Liver (tissue), 8 donors: ENCODE measurements at regions not wholly inside any gene's neighbourhood (a gene's known extent, or its start where the extent isn't known, plus 50 kb on each side); places are given as distances from the start of the nearest gene placed in this dataset.

Experiments
- DNase-seq: peaks from one replicate; pipeline ENCODE4 v3.0.0-alpha.2; 2017; ENCODE audit warnings: low spot score
- H3K27ac ChIP-seq, 2 donors: one replicate each; pipeline ENCODE4 v1.7.0; 2013; ENCODE audit warnings: inconsistent platforms in 2 of 2, low read length in 2 of 2, control low read depth in 1 of 2, low read depth in 1 of 2, mild to moderate bottlenecking in 1 of 2
- H3K27me3 ChIP-seq, 4 donors: one replicate each; pipeline versions ENCODE4 v1.6.1 to v1.7.0; 2013; ENCODE audit warnings: low read length in 3 of 4, inconsistent platforms in 1 of 4, mild to moderate bottlenecking in 1 of 4, moderate library complexity in 1 of 4; ENCODE audit not compliant: control insufficient read depth in 4 of 4, insufficient read depth in 4 of 4
- H3K36me3 ChIP-seq, 4 donors: one replicate each; pipeline versions ENCODE4 v1.6.1 to v1.7.0; 2013; ENCODE audit warnings: low read length in 3 of 4, mild to moderate bottlenecking in 3 of 4, low read depth in 1 of 4, moderate library complexity in 1 of 4; ENCODE audit not compliant: control insufficient read depth in 4 of 4, insufficient read depth in 3 of 4
- H3K4me1 ChIP-seq, 4 donors: one replicate each; pipeline versions ENCODE4 v1.6.1 to v1.7.0; 2013; ENCODE audit warnings: low read length in 3 of 4, mild to moderate bottlenecking in 3 of 4, moderate library complexity in 1 of 4; ENCODE audit not compliant: control insufficient read depth in 4 of 4, insufficient read depth in 4 of 4
- H3K4me3 ChIP-seq, 3 donors: one replicate each; pipeline versions ENCODE4 v1.6.1 to v1.7.0; 2013; ENCODE audit warnings: low read length in 3 of 3, control low read depth in 1 of 3, low read depth in 1 of 3, mild to moderate bottlenecking in 1 of 3
- H3K9ac ChIP-seq, 2 donors: one replicate each; pipeline ENCODE4 v1.7.0; 2013; ENCODE audit warnings: low read length in 2 of 2, mild to moderate bottlenecking in 2 of 2, moderate library complexity in 2 of 2, control low read depth in 1 of 2, low read depth in 1 of 2
- H3K9me3 ChIP-seq, 4 donors: one replicate each; pipeline versions ENCODE4 v1.6.1 to v1.7.0; 2013; ENCODE audit warnings: low read length in 3 of 4; ENCODE audit not compliant: control insufficient read depth in 4 of 4
- ATF3 ChIP-seq: IDR thresholded peaks from 2 replicates; pipeline ENCODE4 v1.6.1; 2016; ENCODE audit warnings: antibody characterized with exemption
- CTCF ChIP-seq: fragments of 150-350 bp; IDR thresholded peaks from 2 replicates; pipeline ENCODE4 v1.5.1; 2017; ENCODE audit warnings: improper control_type of control experiment, low read depth, low read length; ENCODE audit not compliant: missing input control
- EGR1 ChIP-seq, 2 donors: IDR thresholded peaks; 2 replicates each; pipeline ENCODE4 v1.6.1; 2016 to 2018; ENCODE audit warnings: antibody characterized with exemption in 2 of 2, low read depth in 2 of 2
- FOXA1 ChIP-seq: IDR thresholded peaks from 2 replicates; pipeline ENCODE4 v1.6.1; 2016; ENCODE audit warnings: antibody characterized with exemption
- FOXA2 ChIP-seq: IDR thresholded peaks from 2 replicates; pipeline ENCODE4 v1.6.1; 2016; ENCODE audit warnings: antibody characterized with exemption
- GABPA ChIP-seq, 2 donors: IDR thresholded peaks in 1 of 2; conservative IDR thresholded peaks in 1 of 2; 2 replicates each; pipeline ENCODE4 v1.6.1; 2016; ENCODE audit warnings: antibody characterized with exemption in 2 of 2, mild to moderate bottlenecking in 1 of 2, moderate library complexity in 1 of 2
- HNF4A ChIP-seq, 2 donors: conservative IDR thresholded peaks; 2 replicates each; pipeline ENCODE4 v1.6.1; 2016; ENCODE audit warnings: antibody characterized with exemption in 2 of 2, mild to moderate bottlenecking in 2 of 2
- HNF4G ChIP-seq: IDR thresholded peaks from 2 replicates; pipeline ENCODE4 v1.6.1; 2016; ENCODE audit warnings: antibody characterized with exemption
- JUND ChIP-seq, 2 donors: IDR thresholded peaks; 2 replicates each; pipeline ENCODE4 v1.6.1; 2016; ENCODE audit warnings: antibody characterized with exemption in 2 of 2
- MAX ChIP-seq: IDR thresholded peaks from 2 replicates; pipeline ENCODE4 v1.6.1; 2016; ENCODE audit warnings: antibody characterized with exemption
- NR2F2 ChIP-seq: IDR thresholded peaks from 2 replicates; pipeline ENCODE4 v1.6.1; 2016; ENCODE audit warnings: antibody characterized with exemption
- REST ChIP-seq: IDR thresholded peaks from 2 replicates; pipeline ENCODE4 v1.6.1; 2016; ENCODE audit warnings: antibody characterized with exemption, mild to moderate bottlenecking
- RXRA ChIP-seq, 2 donors: IDR thresholded peaks; 2 replicates each; pipeline ENCODE4 v1.6.1; 2017 to 2018; ENCODE audit warnings: antibody characterized with exemption in 2 of 2, mild to moderate bottlenecking in 1 of 2
- SP1 ChIP-seq: IDR thresholded peaks from 2 replicates; pipeline ENCODE4 v1.6.1; 2018; ENCODE audit warnings: antibody characterized with exemption, mild to moderate bottlenecking
- TAF1 ChIP-seq: conservative IDR thresholded peaks from 2 replicates; pipeline ENCODE4 v1.6.1; 2016; ENCODE audit warnings: antibody characterized with exemption, mild to moderate bottlenecking
- ZBTB33 ChIP-seq: IDR thresholded peaks from 2 replicates; pipeline ENCODE4 v1.6.1; 2016; ENCODE audit warnings: antibody characterized with exemption
- WGBS: extraction: QIAGEN DNeasy Blood & Tissue Kit; methylation state at CpG from one replicate; pipeline ENCODE4 v1.1.7; 2013; 5-methylcytosine and 5-hydroxymethylcytosine counted together
- donor health status: healthy.
- donor health status: healthy.
- donor health status: healthy.
- donor health status: healthy.
- donor health status: healthy.

GRCh38 chr14:100965296-100965695, 61.8 kb upstream of the RTL1 start:
- no peak for TF ChIP-seq EGR1 (IDR thresholded peaks at IDR 0.05; ENCODE audit: low read depth in 2 of 2)
- TF ChIP-seq SP1, result no peak
- TF ChIP-seq ATF3, result no peak
- no peak for TF ChIP-seq FOXA2
- no peak for DNase-seq
- no peak overlapping the region for H3K9ac ChIP-seq
- no peak overlapping the region for H3K4me3 ChIP-seq
- WGBS, result 85% methylated on average over 8 of the region's 8 CpGs
- no peak overlapping the region for H3K27ac ChIP-seq
- H3K9me3 ChIP-seq, result peaks cover 0 to 1% (median 0%) of the 10 kb centered on the region in 4 donors
- H3K36me3 ChIP-seq, result no peaks in the 10 kb centered on the region
- no peaks in the 10 kb centered on the region for H3K4me1 ChIP-seq
- H3K27me3 ChIP-seq, result peaks cover 0 to 2% (median 0%) of the 10 kb centered on the region in 4 donors

GRCh38 chr14:100967178-100967577, 63.7 kb upstream of the RTL1 start:
- Histone ChIP-seq H3K4me1 (no peaks in the 10 kb centered on the region), H3K9me3 (peaks cover 0 to 1% (median 0%) of the 10 kb centered on the region in 4 donors), H3K36me3 (no peaks in the 10 kb centered on the region), H3K4me3 (no peak overlapping the region), H3K9ac (no peak overlapping the region), H3K27ac (no peak overlapping the region), H3K27me3 (no peaks in the 10 kb centered on the region)
- TF ChIP-seq FOXA1, result no peak
- TF ChIP-seq REST, result no peak
- TF ChIP-seq ZBTB33, result no peak
- TF ChIP-seq EGR1 (IDR thresholded peaks at IDR 0.05; ENCODE audit: low read depth in 2 of 2), result no peak
- TF ChIP-seq GABPA (IDR thresholded peaks at IDR 0.05 in 1 of 2, conservative IDR thresholded peaks at IDR 0.05 in 1 of 2), result no peak
- no peak for TF ChIP-seq RXRA (IDR thresholded peaks at IDR 0.05)
- no peak for TF ChIP-seq TAF1
- no peak for TF ChIP-seq HNF4G
- no peak for DNase-seq
- WGBS, result 75% methylated on average over 3 of the region's 3 CpGs

- no peak overlapping the region for H3K4me3 ChIP-seq
- H3K9me3 ChIP-seq, result peaks cover 0 to 1% (median 0%) of the 10 kb centered on the region in 4 donors
- H3K27ac ChIP-seq, result no peak overlapping the region
- no peaks in the 10 kb centered on the region for H3K27me3 ChIP-seq
- no peak overlapping the region for H3K9ac ChIP-seq
- no peak for DNase-seq
- H3K36me3 ChIP-seq, result no peaks in the 10 kb centered on the region
- no peaks in the 10 kb centered on the region for H3K4me1 ChIP-seq
- 76% methylated on average over 2 of the region's 2 CpGs for WGBS
- no peak for TF ChIP-seq CTCF
- no peak for TF ChIP-seq MAX
- no peak for TF ChIP-seq FOXA1
- no peak for TF ChIP-seq ATF3
- no peak for TF ChIP-seq NR2F2
- TF ChIP-seq FOXA2, result no peak
- TF ChIP-seq HNF4A (conservative IDR thresholded peaks at IDR 0.05), result no peak
- TF ChIP-seq GABPA (IDR thresholded peaks at IDR 0.05 in 1 of 2, conservative IDR thresholded peaks at IDR 0.05 in 1 of 2), result no peak
- TF ChIP-seq RXRA (IDR thresholded peaks at IDR 0.05), result no peak
- no peak for TF ChIP-seq EGR1 (IDR thresholded peaks at IDR 0.05; ENCODE audit: low read depth in 2 of 2)
- TF ChIP-seq HNF4G, result no peak
- TF ChIP-seq REST, result no peak
- TF ChIP-seq JUND (IDR thresholded peaks at IDR 0.05), result no peak
Measured at GRCh38 chr14:100967930-100968329, 64.4 kb upstream of the RTL1 start.
